Smooth muscle cell (in vitro differentiated cells): ENCODE measurements at regions not wholly inside any gene's neighbourhood (a gene's known extent, or its start where the extent isn't known, plus 50 kb on each side); places are given as distances from the start of the nearest gene placed in this dataset.
A peak's percentile ranks its signal among the peaks of the same experiment; 100 is the strongest.

Experiments used
- DNase-seq: peaks from one replicate; lab custom pipeline; 2025; ENCODE audit not compliant: unreplicated experiment; lab: John Stamatoyannopoulos, UW
- H2AFZ ChIP-seq: fragments of 200-600 bp; sonication (generic); 2 replicates; pipeline ENCODE4 v1.6.0; 2016; ENCODE audit warnings: antibody characterized with exemption, low read depth, mild to moderate bottlenecking
- H3F3A ChIP-seq: fragments of 200-600 bp; sonication (generic); 2 replicates; pipeline ENCODE4 v1.6.0; 2017; ENCODE audit warnings: antibody characterized with exemption, low read depth
- H3K27ac ChIP-seq: fragments of 200-600 bp; sonication (generic); 2 replicates; pipeline ENCODE4 v1.5.1; 2016; ENCODE audit warnings: low read depth, mild to moderate bottlenecking
- H3K27me3 ChIP-seq: fragments of 200-600 bp; sonication (generic); 2 replicates; pipeline ENCODE4 v1.6.1; 2016; ENCODE audit warnings: low read depth, mild to moderate bottlenecking
- H3K36me3 ChIP-seq: fragments of 200-600 bp; sonication (generic); 2 replicates; pipeline ENCODE4 v1.5.1; 2016; ENCODE audit warnings: low read depth
- H3K4me1 ChIP-seq: fragments of 200-600 bp; sonication (generic); 2 replicates; pipeline ENCODE4 v1.5.1; 2016; ENCODE audit warnings: low read depth
- H3K4me2 ChIP-seq: fragments of 200-600 bp; sonication (generic); 2 replicates; pipeline ENCODE4 v1.6.0; 2016; ENCODE audit warnings: mild to moderate bottlenecking
- H3K4me3 ChIP-seq: fragments of 200-600 bp; sonication (generic); 2 replicates; pipeline ENCODE4 v1.5.1; 2016; ENCODE audit warnings: mild to moderate bottlenecking
- H3K79me2 ChIP-seq: fragments of 200-600 bp; sonication (generic); 2 replicates; pipeline ENCODE4 v1.6.0; 2016; ENCODE audit warnings: low read depth, mild to moderate bottlenecking
- H3K9ac ChIP-seq: fragments of 200-600 bp; sonication (generic); 2 replicates; pipeline ENCODE4 v1.6.0; 2016; ENCODE audit warnings: low read depth
- H3K9me3 ChIP-seq: fragments of 200-600 bp; sonication (generic); replicated peaks from 2 replicates; pipeline ENCODE4 v1.5.1; 2016; ENCODE audit warnings: low read depth
- H4K20me1 ChIP-seq: fragments of 200-600 bp; sonication (generic); 2 replicates; pipeline ENCODE4 v1.6.0; 2016; ENCODE audit warnings: low read depth
- CTCF ChIP-seq: fragments of 200-600 bp; sonication (generic); IDR thresholded peaks from 2 replicates; pipeline ENCODE4 v1.5.1; 2017; ENCODE audit warnings: borderline replicate concordance, mild to moderate bottlenecking, antibody characterized with exemption; ENCODE audit not compliant: insufficient read depth, poor library complexity, severe bottlenecking
- WGBS: methylation state at CpG from one replicate; pipeline ENCODE4 v1.1.7; 2016; ENCODE audit warnings: low lambda C conversion rate; 5-methylcytosine and 5-hydroxymethylcytosine counted together

- 69% methylated on average over 2 of the region's 2 CpGs for WGBS
- Histone ChIP-seq H4K20me1 (no peaks in the 10 kb centered on the region), H3K27ac (no peak overlapping the region), H2AFZ (no peak overlapping the region), H3K4me3 (no peak overlapping the region), H3K9ac (no peak overlapping the region), H3K4me1 (no peaks in the 10 kb centered on the region), H3K9me3 (no peaks in the 10 kb centered on the region), H3K27me3 (no peaks in the 10 kb centered on the region), H3K79me2 (no peaks in the 10 kb centered on the region), H3F3A (no peaks in the 10 kb centered on the region), H3K36me3 (no peaks in the 10 kb centered on the region), H3K4me2 (no peak overlapping the region)
- DNase-seq: no peak
- TF ChIP-seq CTCF: no peak
Measured at GRCh38 chr2:160742667-160743066, 249.1 kb upstream of the RBMS1 start.

DNA sequence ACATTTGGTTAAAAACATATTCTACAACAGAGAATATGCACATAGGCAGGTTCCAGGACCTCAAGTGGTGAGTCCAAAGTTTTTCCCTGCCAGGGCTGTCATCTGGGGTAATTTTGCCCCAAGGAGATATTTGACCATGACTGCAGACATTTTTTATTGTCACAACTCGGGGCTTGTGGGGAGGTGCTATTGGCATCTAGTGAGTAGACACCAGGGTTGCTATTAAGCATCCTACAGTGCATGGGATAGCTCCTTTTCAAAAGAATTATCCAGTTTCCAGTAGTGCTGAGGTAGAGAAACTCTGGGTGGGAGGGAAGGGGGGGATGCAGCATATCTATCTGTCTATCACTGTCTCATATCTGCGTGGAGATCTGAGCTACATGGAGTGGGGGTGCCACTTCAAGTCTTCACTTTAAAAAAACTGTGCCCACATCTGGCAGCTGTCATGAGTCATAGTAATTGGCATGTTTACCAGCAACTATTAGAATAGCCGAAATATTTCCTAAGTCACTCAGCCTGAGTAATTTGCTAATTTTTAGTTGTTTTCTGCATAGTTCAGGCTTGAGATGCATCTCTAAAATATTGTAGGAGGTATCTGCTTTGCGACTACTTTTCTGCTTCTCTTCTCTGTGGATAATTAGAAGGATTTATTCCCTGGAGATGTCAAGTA lies 254.0 kb upstream of the RBMS1 start:
- Histone ChIP-seq H3K9me3 (no peaks in the 10 kb centered on the region), H3K4me1 (peaks cover 16% of the 10 kb centered on the region), H3K4me3 (no peak overlapping the region), H3K4me2 (peak overlapping the region; percentile 53), H3F3A (peaks cover 11% of the 10 kb centered on the region), H3K27me3 (no peaks in the 10 kb centered on the region), H3K9ac (no peak overlapping the region), H3K36me3 (no peaks in the 10 kb centered on the region), H4K20me1 (no peaks in the 10 kb centered on the region), H3K79me2 (no peaks in the 10 kb centered on the region), H3K27ac (peak overlapping the region; percentile 71), H2AFZ (peak overlapping the region; percentile 10)
- TF ChIP-seq CTCF: no peak
- no peak for DNase-seq
- 40% methylated on average over 4 of the region's 4 CpGs for WGBS

DNA sequence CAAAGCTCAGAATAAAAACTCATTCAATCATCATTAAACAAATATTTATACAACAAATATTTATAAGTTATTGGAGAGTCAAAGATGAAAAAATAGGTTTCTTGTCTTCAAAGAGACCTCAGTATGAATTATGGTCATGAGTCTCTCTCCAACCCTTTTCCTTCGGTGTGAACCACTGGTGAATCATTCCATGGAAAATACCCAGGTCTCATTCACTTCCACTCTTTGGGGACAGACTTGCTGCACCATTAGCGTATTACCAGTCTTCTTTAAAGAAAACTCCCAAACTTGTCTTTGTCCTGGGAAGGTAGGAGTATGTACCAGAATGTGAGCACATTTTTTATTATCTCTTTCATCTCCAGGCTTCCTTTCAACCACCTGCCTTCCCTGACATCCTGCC lies 257.4 kb upstream of the RBMS1 start:
- Histone ChIP-seq H3K4me1 (peaks cover 24% of the 10 kb centered on the region), H3K4me2 (peak overlapping the region; percentile 52), H3F3A (peaks cover 11% of the 10 kb centered on the region), H3K9ac (peak overlapping the region; percentile 19), H3K27me3 (no peaks in the 10 kb centered on the region), H3K36me3 (no peaks in the 10 kb centered on the region), H2AFZ (no peak overlapping the region), H3K4me3 (no peak overlapping the region), H3K79me2 (no peaks in the 10 kb centered on the region), H3K9me3 (no peaks in the 10 kb centered on the region), H4K20me1 (no peaks in the 10 kb centered on the region), H3K27ac (peak overlapping the region; percentile 85)
- no peak for DNase-seq
- TF ChIP-seq CTCF: no peak
- WGBS: 34% methylated on average over 2 of the region's 2 CpGs
